Loucy (cell line): ENCODE measurements at regions not wholly inside any gene's neighbourhood (a gene's known extent, or its start where the extent isn't known, plus 50 kb on each side); places are given as distances from the start of the nearest gene placed in this dataset.

Experiments used
- H2AFZ ChIP-seq: fragments of 200-600 bp; sonication (generic); 2 replicates; pipeline ENCODE4 v1.6.0; 2016; ENCODE audit warnings: antibody characterized with exemption, mild to moderate bottlenecking, low read length, moderate library complexity
- H3F3A ChIP-seq: fragments of 200-600 bp; 2 replicates; pipeline ENCODE4 v1.6.0; 2016; ENCODE audit warnings: antibody characterized with exemption, low read depth, mild to moderate bottlenecking
- H3K27me3 ChIP-seq: fragments of 200-600 bp; sonication (generic); 2 replicates; pipeline ENCODE4 v1.6.1; 2014; ENCODE audit warnings: low read length, mild to moderate bottlenecking; ENCODE audit not compliant: insufficient read depth, poor library complexity, severe bottlenecking
- H3K36me3 ChIP-seq: fragments of 200-600 bp; sonication (generic); 2 replicates; pipeline ENCODE4 v1.6.1; 2016; ENCODE audit warnings: low read length; ENCODE audit not compliant: insufficient read depth
- H3K4me1 ChIP-seq: fragments of 200-600 bp; sonication (generic); 2 replicates; pipeline ENCODE4 v1.5.1; 2014; ENCODE audit warnings: low read length, mild to moderate bottlenecking; ENCODE audit not compliant: insufficient read depth, poor library complexity, severe bottlenecking
- H3K4me2 ChIP-seq: fragments of 200-600 bp; sonication (generic); 2 replicates; pipeline ENCODE4 v1.6.0; 2014; ENCODE audit warnings: antibody characterized with exemption, low read length, low read depth, mild to moderate bottlenecking; ENCODE audit not compliant: poor library complexity, severe bottlenecking
- H3K4me3 ChIP-seq: fragments of 200-600 bp; sonication (generic); 2 replicates; pipeline ENCODE4 v1.5.1; 2014; ENCODE audit warnings: low read length, mild to moderate bottlenecking, mixed read lengths; ENCODE audit not compliant: poor library complexity, severe bottlenecking
- H3K79me2 ChIP-seq: fragments of 200-600 bp; sonication (generic); 2 replicates; pipeline ENCODE4 v1.6.1; 2014; ENCODE audit warnings: low read length; ENCODE audit not compliant: insufficient read depth
- H3K9ac ChIP-seq: fragments of 200-600 bp; sonication (generic); 2 replicates; pipeline ENCODE4 v1.6.0; 2014; ENCODE audit warnings: mild to moderate bottlenecking, low read depth, low read length, moderate library complexity; ENCODE audit not compliant: poor library complexity, severe bottlenecking
- H3K9me2 ChIP-seq: fragments of 200-600 bp; sonication (generic); replicated peaks from 2 replicates; pipeline ENCODE4 v1.6.1; 2016; ENCODE audit warnings: low read depth, low read length, mixed read lengths
- H3K9me3 ChIP-seq: fragments of 200-600 bp; sonication (generic); 2 replicates; pipeline ENCODE4 v1.6.1; 2014; ENCODE audit warnings: mild to moderate bottlenecking, antibody characterized with exemption, low read length, low read depth; ENCODE audit not compliant: insufficient read depth
- H4K20me1 ChIP-seq: fragments of 200-600 bp; sonication (generic); 2 replicates; pipeline ENCODE4 v1.6.0; 2014; ENCODE audit warnings: antibody characterized with exemption, low read length, mild to moderate bottlenecking; ENCODE audit not compliant: insufficient read depth, poor library complexity, severe bottlenecking
- CTCF ChIP-seq: fragments of 200-600 bp; sonication (generic); conservative IDR thresholded peaks from 2 replicates; pipeline ENCODE4 v1.5.1; 2014; ENCODE audit warnings: mild to moderate bottlenecking, antibody characterized with exemption, low read length
- EZH2phosphoT487 ChIP-seq: fragments of 200-600 bp; IDR thresholded peaks from 2 replicates; pipeline ENCODE4 v1.6.1; 2018; ENCODE audit warnings: antibody characterized with exemption, mild to moderate bottlenecking, moderate library complexity, borderline replicate concordance

GRCh38 chr12:24679126-24679525 is 269.8 kb downstream of the BCAT1 start:
- H3K79me2 ChIP-seq = no peaks in the 10 kb centered on the region
- no peaks in the 10 kb centered on the region for H4K20me1 ChIP-seq
- no peaks in the 10 kb centered on the region for H3K4me1 ChIP-seq
- H3K9me3 ChIP-seq = no peaks in the 10 kb centered on the region
- no peaks in the 10 kb centered on the region for H3K9me2 ChIP-seq
- TF ChIP-seq CTCF (no peak), EZH2phosphoT487 (no peak)
- H3K4me2 ChIP-seq = no peak overlapping the region
- no peak overlapping the region for H3K4me3 ChIP-seq
- H2AFZ ChIP-seq = no peak overlapping the region
- H3K36me3 ChIP-seq = no peaks in the 10 kb centered on the region
- H3F3A ChIP-seq = no peaks in the 10 kb centered on the region
- H3K9ac ChIP-seq = no peak overlapping the region
- no peaks in the 10 kb centered on the region for H3K27me3 ChIP-seq

- Histone ChIP-seq H4K20me1 (no peaks in the 10 kb centered on the region), H3K79me2 (no peaks in the 10 kb centered on the region), H3K9ac (no peak overlapping the region), H2AFZ (no peak overlapping the region), H3K36me3 (no peaks in the 10 kb centered on the region), H3K4me3 (no peak overlapping the region), H3K9me2 (no peaks in the 10 kb centered on the region), H3K9me3 (no peaks in the 10 kb centered on the region), H3K27me3 (no peaks in the 10 kb centered on the region), H3K4me2 (no peak overlapping the region), H3F3A (no peaks in the 10 kb centered on the region), H3K4me1 (no peaks in the 10 kb centered on the region)
- TF ChIP-seq EZH2phosphoT487 (no peak), CTCF (no peak)
Measured at GRCh38 chr12:24678436-24678835, 270.5 kb downstream of the BCAT1 start.

- H3K9me2 ChIP-seq = no peaks in the 10 kb centered on the region
- no peak overlapping the region for H3K9ac ChIP-seq
- H2AFZ ChIP-seq = no peak overlapping the region
- H3K4me1 ChIP-seq = no peaks in the 10 kb centered on the region
- no peak overlapping the region for H3K4me2 ChIP-seq
- H3K36me3 ChIP-seq = no peaks in the 10 kb centered on the region
- no peaks in the 10 kb centered on the region for H3F3A ChIP-seq
- H3K9me3 ChIP-seq = no peaks in the 10 kb centered on the region
- no peaks in the 10 kb centered on the region for H3K79me2 ChIP-seq
- no peaks in the 10 kb centered on the region for H4K20me1 ChIP-seq
- no peak for TF ChIP-seq CTCF
- TF ChIP-seq EZH2phosphoT487 = no peak
- no peak overlapping the region for H3K4me3 ChIP-seq
- H3K27me3 ChIP-seq = no peaks in the 10 kb centered on the region
Measured at GRCh38 chr12:24668563-24668962, 280.3 kb downstream of the BCAT1 start.
